ENCODE measurements at regions not wholly inside any gene's neighbourhood (a gene's known extent, or its start where the extent isn't known, plus 50 kb on each side); places are given as distances from the start of the nearest gene placed in this dataset.

GRCh38 chr1:82600314-82600713 lies 799.6 kb downstream of the ADGRL2 start:
- POLR2A ChIA-PET, result no interaction called here
- H3K36me3 ChIP-seq (ENCODE audit: control insufficient read depth in 2 of 2, insufficient read depth in 2 of 2, low read length in 1 of 2), result no peaks in the 10 kb centered on the region
- H2AFZ ChIP-seq (ENCODE audit: control insufficient read depth, low read depth, low read length), result no peak overlapping the region
- RAD21 ChIA-PET (ENCODE audit: unreplicated experiment), result no interaction called here
- H3K9me3 ChIP-seq (replicated peaks; ENCODE audit: control insufficient read depth, insufficient read depth, low read length), result no peaks in the 10 kb centered on the region
- FAIRE-seq (no peak), DNase-seq (ENCODE audit: low read depth, low spot score) (no peak), ATAC-seq (no peak)
- no TSS peak for BruUV-seq (replicated peaks)
- CTCF ChIA-PET, result no interaction called here
- no peaks in the 10 kb centered on the region for H3K27me3 ChIP-seq (replicated peaks in 1 of 2; ENCODE audit: control insufficient read depth in 2 of 2, insufficient read depth in 2 of 2, low read length in 1 of 2)
- H3K4me3 ChIP-seq, result no peak overlapping the region
- H3K4me2 ChIP-seq (ENCODE audit: control insufficient read depth, insufficient read depth), result no peak overlapping the region
- no peak overlapping the region for H3K9ac ChIP-seq (ENCODE audit: control insufficient read depth, insufficient read depth, low read length)
- intact Hi-C loops (cut with micrococcal nuclease; ENCODE audit: unreplicated experiment) (no loop called here), in situ Hi-C loops (cut with MboI) (no loop called here)
- SMC1A ChIA-PET (ENCODE audit: uncharacterized antibody, unreplicated experiment), result no interaction called here
- H3K79me2 ChIP-seq (ENCODE audit: control insufficient read depth, insufficient read depth, low read length), result no peaks in the 10 kb centered on the region
- no peaks in the 10 kb centered on the region for H3K4me1 ChIP-seq (ENCODE audit: control insufficient read depth, insufficient read depth, low read length)
- no peaks in the 10 kb centered on the region for H4K20me1 ChIP-seq (ENCODE audit: control insufficient read depth, insufficient read depth)
- H3K27ac ChIP-seq (ENCODE audit: control insufficient read depth, insufficient read depth), result no peak overlapping the region
- TF ChIP-seq TCF3 (IDR thresholded peaks at IDR 0.05; ENCODE audit: borderline replicate concordance, insufficient read depth, low read depth, low read length), result no peak
- TF ChIP-seq RAD21 (IDR thresholded peaks at IDR 0.05; ENCODE audit: insufficient read depth, low read depth, low read length), result no peak
- TF ChIP-seq SUPT20H (IDR thresholded peaks at IDR 0.05; ENCODE audit: borderline replicate concordance, control insufficient read depth, low read depth, low read length), result no peak
- TF ChIP-seq E4F1 (IDR thresholded peaks at IDR 0.05; ENCODE audit: borderline replicate concordance, partially characterized antibody), result no peak
- no peak for TF ChIP-seq MLLT1 (IDR thresholded peaks at IDR 0.05)
- TF ChIP-seq ZNF24 (IDR thresholded peaks at IDR 0.05), result no peak
- TF ChIP-seq CTCF (IDR thresholded peaks at IDR 0.05 in 2 of 3, conservative IDR thresholded peaks at IDR 0.05 in 1 of 3; ENCODE audit: control insufficient read depth in 2 of 3, extremely low read depth in 1 of 3, insufficient read depth in 1 of 3, low read depth in 3 of 3, low read length in 3 of 3), result no peak
- no peak for TF ChIP-seq FOXM1 (IDR thresholded peaks at IDR 0.05; ENCODE audit: low read depth, low read length)
- TF ChIP-seq PBX3 (IDR thresholded peaks at IDR 0.05; ENCODE audit: insufficient replicate concordance, low read depth, low read length), result no peak
- no peak for TF ChIP-seq MTA2 (IDR thresholded peaks at IDR 0.05; ENCODE audit: low read depth)
- TF ChIP-seq GABPA (IDR thresholded peaks at IDR 0.05; ENCODE audit: low read depth), result no peak
- no peak for TF ChIP-seq NR2F1 (conservative IDR thresholded peaks at IDR 0.05)
- no peak for TF ChIP-seq KLF5 (IDR thresholded peaks at IDR 0.05; ENCODE audit: partially characterized antibody)
- no peak for TF ChIP-seq PRDM15 (CRISPR knock-in tag; IDR thresholded peaks at IDR 0.05)
